ENCODE measurements at regions not wholly inside any gene's neighbourhood (a gene's known extent, or its start where the extent isn't known, plus 50 kb on each side); places are given as distances from the start of the nearest gene placed in this dataset.

DNA sequence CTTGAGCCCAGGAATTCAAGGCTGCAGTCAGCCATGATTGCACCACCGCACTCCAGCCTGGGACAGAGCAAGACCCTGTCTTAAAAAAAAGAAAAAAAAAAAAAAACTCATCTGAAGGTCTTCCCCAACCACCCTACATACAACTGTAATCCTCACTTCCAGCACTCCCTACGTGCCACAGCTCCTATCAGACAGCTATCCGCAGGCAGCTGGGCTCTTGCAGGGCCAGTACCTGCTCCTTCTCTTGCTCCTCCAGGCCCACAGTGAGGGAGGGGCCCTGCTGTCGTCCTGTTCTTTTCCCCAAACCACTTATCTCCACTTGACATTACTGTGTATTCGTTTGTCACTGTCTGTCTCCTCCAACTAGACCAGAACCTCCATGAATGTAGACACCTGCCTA is 156.1 kb upstream of the NECTIN1 start:
- no peak for DNase-seq (ENCODE audit: low read depth)

DNA sequence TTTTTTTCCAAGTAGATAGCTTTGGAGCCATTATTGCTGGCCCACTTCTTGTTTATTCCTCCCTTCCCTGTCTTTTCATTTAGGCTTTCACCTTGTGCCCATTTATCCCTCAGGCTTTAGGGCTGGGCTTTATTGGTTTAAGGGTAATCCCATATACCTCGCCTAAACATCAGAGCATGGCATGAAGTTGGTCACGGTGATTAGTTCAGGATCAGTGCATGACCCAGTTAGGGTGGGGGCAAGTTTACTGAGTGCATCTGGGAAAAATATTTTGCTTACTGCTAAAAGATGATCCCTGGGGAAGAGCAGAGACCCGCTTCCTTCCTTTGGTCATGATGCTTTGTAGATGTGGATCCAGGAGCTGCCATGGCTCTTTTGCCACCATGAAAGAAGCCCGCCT is 153.3 kb upstream of the NECTIN1 start:
- no peak for DNase-seq (ENCODE audit: low read depth)

DNA sequence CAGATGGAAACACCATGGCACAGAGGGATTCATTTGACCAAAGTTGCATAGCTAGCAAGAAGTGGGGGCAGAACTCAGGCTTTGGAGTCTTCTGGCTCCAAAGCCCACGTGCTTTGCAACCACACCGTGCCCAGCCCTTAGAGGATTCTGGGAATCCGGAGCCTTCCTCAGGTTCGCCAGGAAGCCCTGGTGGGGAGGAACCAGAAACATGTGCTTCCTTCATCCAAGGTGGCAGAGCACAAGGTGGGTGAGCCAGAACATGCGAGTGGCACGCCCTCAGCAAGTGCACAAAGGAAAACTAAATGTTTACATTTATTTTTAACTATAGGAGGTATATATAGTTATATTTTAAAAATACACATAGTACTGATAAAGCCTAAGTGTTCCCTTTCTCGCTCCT is 151.9 kb upstream of the NECTIN1 start:
- DNase-seq (ENCODE audit: low read depth): no peak

DNA sequence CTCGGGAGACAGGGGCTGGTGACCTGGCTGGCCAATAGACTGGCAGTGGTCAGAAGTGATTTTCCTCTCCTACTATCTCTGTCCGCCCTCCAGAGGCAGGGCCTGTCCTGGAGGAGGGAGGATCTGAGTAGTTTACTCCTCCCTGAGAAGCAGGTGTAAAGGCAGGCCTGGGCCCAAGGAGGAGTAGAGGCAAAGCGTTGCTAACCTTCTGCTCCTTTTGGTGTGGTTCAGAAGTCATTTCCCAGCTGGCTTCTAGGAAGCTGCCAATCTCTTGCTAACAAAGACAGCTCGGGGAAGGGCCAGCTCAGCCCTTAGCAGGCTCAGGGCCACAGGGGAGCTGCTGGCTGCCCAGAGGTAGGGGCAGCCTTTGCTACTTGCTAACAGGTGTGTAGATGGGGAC is 151.1 kb upstream of the NECTIN1 start:
- no peak for DNase-seq (ENCODE audit: low read depth)

DNA sequence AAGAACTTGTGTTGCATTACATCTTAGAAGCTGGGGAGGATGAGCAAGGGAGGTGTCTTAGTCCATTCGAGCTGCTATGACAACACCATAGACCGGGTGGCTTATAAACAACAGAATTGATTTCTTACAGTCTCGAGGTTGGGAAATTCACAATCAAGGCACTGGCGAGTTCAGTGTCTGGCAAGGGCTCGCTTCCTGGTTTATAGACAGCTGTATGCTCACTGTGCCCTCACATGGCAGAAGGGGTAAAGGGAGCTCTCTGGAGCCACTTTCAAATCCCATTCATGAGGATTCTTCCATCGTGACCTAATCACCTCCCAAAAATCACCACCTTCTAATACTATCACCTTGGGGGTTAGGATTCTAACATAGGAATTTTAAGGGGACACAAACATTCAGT is 150.0 kb upstream of the NECTIN1 start:
- DNase-seq (ENCODE audit: low read depth): no peak

DNA sequence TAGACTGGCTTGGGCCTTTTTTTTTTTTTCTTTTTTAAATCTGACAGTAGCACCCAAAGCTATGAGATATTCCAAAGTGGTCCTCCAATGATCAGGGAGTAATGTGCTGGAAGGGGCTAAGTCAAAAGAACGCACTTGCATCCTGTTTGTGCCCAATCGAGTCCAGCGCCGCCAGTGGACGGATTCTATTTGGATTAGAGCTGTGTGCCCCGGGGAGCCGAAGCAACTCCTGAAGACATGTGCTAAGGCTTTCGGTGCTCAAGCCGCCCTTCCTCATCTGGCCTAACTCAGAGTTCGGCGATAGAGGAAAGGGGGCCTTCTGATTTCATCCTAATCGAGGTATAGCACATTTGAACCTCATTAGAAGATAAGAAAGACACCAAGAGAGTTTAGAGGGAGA is 147.8 kb upstream of the NECTIN1 start:
- no peak for DNase-seq (ENCODE audit: low read depth)

DNA sequence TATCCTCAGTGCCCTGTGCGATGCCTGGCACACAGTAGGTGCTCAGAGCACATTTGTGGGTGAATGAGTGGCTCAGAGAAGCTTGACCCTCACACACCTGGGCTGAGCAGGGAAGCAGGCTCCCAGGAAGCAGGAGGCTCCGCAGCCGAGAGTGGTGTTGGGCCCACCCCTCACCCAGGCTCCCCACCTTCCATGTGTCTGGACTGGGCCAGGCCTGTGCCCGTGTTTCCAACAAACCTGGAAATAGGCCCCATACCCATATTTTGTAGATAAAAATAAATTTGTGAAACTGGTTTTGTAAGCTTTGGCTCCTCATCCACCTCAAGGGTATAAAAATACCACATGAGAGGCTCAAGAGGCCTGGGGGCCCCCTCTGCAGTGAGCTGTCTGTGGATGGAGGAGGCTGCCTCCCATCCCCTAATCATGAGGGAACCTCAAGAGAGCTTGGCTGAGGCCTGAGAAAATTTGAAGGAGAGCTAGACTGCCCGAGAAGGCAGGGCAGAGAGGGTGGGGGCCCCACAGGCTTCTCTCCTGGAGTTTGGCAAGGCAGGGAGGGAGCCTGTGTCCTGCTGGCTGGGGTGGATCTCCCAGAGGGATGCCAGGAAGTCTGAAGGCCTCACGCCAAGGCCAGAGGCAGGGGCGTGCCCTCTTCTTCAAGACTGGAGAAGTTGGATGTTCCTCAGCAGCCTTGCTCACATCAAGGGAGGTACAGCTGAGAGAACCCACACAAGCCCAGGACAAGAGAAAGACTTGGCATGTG is 147.0 kb upstream of the NECTIN1 start:
- no peak for DNase-seq (ENCODE audit: low read depth)

DNA sequence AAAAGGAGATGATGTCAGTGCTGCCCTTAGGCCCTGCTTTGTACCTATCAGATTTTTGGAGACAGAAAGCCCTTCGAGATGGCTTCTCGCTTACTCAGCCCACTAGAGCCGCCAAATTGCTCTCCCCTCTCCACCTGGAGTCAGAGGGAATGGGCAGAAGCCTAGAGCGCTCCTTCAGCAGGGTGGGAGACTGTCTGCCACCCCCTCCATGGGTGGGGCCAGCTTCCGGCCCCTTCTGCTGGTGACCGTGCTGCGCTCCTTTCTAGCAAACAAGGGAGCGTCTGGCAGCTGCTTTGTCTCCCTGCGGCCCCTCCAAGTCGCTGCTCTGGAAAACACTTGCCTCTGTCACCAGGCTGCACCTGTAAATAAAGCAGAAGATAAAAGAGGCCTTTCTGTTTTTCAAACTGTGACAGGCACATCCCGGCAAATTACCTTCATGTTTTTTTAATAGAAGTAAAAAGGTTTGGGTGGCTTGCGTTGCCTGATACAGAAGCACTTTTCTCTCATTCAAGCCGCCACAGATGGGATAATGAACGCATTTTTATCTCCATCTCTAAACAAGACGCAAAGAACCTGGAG is 145.7 kb upstream of the NECTIN1 start:
- DNase-seq (ENCODE audit: low read depth): no peak

DNA sequence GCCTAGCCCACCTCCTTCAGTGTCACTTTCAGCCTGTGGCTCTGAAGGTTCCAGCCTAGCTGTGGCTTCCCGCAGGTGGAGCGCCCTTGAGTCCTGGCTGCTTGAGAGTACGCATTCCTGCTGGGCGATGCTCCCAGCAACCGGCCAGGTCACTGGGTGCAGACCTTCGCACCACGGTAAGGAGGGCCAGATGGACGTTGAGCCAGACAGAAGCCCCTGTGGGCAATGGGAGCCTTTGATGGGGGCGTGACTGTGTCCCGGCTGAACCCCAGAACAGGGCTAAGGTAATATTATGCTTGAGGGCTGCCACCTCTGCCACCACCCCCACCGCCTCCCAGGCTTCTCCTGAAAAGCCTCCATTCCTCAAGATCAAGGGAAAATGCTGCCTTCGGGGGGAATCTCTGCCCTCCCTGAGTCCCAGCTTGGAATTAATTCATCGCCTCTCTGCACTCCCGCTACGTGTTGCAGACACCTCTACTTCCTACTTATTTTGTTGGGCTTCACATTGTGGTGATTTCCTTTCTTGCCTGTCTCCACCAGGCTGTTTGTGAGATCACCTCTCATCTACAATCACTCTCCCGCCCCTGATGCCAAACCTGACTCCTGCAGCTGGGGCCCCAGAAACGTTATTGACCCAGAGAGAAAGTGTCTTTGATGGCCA is 144.9 kb upstream of the NECTIN1 start:
- DNase-seq (ENCODE audit: low read depth): no peak

DNA sequence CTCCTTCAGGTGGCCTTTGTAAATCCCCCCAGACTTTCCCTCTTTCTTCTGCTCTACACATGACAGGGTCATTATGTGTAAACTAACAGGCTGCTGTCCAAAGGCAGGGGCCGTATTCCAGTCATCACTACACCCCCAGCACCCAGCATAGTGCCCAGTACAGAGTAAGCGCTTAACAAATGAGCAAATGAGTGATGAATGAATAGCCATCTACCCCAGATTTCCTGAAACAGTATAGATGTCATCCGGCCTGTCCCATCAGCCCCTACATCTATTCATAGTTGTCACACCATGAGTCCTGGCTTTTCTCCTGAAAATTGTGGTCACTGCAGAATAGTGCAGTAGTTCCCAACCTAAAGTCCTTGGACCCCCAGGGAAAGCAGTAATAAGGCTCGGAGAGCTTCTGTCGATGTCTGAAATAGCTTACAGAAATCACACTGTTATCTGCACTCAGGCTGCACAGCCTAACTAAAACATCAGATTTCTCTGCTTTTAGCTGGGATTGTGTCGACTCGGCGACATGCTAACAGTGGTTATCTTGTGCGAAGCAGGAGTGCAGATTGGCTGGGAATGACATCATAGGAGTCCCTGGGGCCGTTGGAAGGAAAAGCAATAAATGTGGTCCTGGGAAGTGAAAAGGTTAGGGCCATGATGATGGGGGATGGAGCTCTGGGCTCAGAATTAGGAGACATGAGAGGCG is 143.8 kb upstream of the NECTIN1 start:
- no peak for DNase-seq (ENCODE audit: low read depth)

DNA sequence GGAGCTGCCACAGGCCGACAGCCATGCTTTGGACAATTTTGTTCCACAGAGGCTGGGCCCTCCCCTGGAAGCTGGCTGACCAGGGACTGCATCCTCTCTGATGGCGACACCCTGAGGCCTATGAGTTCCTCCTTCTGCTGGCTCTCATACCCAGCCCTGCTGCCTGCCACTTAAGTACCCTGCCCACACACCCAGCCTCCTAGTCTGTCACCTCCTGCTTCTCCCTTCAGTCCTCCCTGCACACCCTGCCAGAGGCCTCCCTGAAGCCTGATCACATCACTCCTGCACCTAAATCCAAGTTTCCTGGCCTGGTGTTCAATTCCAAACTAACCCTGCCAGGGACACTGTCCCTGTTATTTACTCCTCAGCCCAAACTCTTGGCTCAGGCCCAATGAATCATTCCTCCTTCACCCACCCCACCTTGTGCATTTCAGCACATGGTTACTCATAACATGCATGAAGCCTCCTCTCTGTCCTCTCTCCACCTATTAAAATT is 136.7 kb upstream of the NECTIN1 start:
- no peak for DNase-seq (ENCODE audit: low read depth)

DNA sequence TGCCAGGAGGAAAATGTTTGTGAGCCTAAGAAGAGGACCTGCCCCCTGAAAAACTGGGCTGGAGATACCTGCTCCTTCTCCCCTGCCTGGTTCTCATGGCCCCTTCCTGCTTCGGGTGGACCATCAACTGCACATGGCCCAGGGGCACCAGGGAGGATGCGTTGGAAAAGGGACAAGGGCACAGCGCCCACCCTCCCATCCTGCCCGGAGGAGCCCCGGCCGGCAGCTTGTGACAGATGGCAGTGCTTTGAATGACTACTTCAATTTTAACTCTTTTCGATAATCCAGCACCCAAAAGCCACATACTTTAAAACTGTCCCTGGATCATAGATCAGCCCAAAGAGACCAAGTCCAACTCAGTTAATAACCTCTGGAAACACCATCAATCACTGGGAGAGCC is 135.8 kb upstream of the NECTIN1 start:
- no peak for DNase-seq (ENCODE audit: low read depth)

DNA sequence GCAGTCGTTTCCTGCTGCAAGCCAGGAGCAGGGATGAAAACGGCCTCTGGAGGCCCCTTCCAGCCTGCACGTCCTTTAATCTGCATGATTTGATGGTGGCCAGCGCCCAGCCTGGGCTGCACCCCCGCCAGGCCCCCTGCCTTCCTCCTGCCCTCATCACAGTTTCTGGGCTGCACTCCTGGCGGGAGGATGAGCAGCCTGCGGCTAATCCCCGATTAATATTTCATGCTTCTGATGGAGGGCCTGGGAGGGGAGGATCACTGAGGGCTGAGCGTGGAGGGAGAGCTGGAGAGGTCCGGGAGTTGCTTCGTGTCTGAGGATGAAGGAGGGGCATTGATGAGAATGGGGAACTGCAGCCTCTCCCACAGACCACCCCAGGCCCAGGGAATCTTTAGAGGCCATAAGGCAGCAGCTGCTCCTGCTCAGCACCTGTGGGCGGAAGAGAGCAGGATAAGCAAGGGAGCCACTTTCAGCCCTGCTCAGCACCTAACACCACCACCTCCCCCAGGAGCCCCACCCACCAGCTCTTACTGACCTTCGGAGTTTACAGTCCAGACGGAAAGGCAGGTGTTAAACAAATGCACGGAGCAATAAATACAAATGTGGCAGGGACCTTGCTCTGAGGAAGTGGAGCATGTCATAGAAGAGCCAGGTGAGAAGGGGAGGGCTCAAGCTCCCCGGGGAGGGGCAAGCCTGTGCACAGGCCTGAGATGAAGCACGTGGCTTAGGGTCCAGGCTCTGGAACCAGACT is 135.0 kb upstream of the NECTIN1 start:
- DNase-seq (ENCODE audit: low read depth): no peak

DNA sequence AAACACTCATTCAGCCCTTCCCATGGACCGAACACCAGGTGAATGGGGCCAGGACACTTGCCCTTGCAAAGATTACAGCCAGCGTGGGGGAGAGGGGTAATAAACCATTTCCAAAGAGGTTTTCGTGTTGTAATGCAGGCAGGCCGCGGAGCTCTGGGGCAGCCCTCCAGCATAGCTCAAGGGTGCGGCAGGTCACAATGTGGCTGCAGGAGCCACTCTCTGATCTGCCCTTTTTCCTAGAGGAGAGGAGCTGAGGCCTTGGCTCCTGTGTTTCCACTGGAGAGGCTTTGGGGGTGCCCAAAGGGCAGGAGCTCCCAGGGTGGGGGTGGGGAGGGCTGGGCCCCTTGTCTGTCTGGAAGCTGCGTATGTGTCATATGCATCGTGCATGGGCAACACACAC is 134.2 kb upstream of the NECTIN1 start:
- no peak for DNase-seq (ENCODE audit: low read depth)

DNA sequence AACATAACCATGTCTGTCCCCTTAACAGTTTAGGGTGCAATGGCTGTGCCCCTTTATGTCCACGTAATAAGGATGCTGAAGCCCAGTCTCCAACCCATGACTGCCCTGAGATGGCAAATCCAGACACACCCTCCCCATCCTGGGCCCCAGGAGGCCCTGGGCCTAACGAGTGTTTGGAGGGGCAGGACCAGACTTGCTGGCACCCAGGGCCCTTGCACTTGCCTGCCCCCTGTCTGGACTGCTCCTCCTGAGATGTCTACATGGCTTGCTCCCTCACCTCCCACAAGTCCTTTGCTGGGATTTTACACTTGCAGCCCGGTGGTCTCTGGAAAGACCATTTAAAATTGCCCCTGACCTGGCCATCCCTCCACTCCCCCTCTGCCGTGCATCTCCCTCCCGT is 132.2 kb upstream of the NECTIN1 start:
- DNase-seq (ENCODE audit: low read depth): no peak

DNA sequence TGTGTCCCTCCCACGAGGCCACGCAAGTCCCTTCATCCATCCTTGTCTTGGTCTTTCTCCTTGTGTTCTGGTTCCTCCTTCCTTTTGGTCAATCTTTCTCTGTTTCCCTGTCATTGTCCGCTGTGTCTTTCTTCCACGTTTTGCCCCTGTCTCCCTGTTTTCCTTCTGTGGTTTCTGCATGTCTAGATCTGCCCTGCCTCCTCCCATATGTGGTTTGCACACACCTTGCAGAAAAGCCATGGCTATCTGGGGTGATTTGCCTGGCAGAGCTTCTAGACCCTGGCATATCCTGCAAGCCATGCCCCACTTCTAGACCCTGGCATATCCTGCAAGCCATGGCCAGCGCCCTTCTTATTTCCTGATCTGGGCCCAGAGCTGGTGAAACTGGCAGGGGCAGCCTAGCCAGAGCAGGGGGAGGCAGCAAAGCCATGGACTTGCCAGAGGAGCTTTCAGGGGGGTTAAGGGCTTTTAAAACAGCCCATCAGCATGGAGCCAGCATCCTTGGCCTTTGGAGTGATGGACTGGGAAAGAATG is 131.6 kb upstream of the NECTIN1 start:
- DNase-seq (ENCODE audit: low read depth): no peak

DNA sequence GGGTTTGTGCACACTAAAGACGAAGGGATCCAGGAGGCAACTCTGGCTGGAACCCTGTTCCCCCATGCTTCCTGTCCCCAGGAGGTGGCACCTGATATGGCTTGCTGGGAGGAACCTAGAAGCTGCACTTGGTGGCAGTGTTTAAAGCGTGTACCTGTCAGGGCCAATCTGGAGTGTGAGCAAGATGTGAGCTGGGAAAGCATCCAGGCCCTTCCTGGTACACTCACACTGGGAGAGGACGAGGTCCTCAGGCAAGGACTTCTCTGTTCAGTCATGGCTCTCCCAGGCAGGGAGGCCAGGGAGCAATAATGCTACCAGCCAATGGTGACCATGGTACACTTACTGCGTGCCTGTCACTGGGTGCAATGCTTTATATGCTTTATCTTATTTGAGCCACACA is 130.7 kb upstream of the NECTIN1 start:
- DNase-seq (ENCODE audit: low read depth): no peak

DNA sequence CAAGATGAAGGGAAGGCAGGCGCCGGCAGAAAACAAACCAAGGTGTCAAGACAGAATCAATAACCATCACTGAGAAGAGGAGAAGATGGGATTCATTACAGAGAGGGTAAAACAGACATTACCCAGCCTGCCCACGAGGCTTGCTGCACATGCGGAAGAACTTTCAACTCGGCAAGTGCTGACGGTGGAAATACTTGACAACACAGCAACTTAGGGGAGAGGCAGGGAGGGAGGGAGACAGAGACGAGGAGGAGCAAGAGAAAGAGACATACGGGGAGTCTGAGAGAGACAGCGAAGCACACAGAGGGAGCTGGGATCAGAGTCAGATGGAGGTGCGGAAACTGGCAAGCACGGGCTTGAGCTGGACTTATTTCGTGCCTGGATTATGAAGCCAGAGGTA is 129.3 kb upstream of the NECTIN1 start:
- DNase-seq (ENCODE audit: low read depth): no peak

DNA sequence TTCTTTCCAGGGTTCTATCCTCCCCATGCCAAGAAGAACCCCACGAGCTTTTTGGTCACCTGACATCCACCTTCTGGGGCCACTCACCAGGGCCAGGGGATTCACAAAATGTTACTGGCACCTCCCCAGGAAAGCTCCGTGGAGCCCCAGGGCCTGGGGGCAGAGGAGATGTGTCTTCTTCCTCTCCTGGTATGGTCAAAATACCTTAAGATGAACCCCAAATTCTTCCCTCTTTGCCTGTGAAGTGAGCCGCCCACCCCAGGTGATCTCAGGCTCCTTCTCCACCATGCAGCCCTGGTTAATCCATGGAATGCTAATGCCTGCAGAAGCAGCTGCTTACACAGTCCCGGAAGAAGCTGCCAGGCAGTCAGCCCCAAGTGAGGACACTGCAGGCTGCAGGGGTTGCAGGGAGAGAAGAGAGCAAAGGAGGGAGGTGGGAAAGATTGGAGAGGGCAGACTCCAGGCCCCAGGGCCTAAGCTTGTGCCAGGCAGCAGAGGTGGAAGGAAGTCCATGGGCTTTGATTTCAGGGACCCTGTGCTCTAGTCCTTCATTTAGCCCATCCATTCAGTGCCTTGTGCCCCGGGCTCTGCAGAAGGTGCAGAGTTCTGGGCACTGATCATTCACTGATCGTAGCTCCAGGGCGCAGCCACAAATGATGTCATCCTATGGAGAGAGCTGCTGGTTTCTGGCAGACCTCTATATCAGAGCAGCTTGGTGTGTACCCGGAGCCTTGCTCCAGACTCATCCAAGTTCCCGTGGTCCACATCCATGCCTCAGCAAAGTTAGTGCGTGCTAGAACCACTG is 127.9 kb upstream of the NECTIN1 start:
- DNase-seq (ENCODE audit: low read depth): no peak

DNA sequence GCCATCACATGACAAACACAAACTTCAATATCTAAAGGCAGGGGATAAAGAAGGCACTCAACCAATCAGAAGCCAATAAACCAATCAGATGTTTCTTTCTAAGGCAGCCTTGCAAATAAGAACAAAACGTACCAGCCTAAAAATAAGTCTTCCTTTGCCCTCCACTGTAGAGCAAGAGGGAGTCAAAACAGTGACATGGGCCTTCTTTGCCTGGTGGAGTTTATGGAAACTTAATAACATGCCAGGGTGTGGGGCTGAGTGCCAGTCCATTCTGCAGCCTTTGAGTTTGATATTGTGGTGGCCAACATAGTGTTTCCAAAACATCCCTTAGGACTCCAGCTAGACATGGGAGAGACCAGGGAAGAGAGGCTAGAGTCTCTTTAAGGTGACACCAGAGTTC is 126.1 kb upstream of the NECTIN1 start:
- no peak for DNase-seq (ENCODE audit: low read depth)

DNA sequence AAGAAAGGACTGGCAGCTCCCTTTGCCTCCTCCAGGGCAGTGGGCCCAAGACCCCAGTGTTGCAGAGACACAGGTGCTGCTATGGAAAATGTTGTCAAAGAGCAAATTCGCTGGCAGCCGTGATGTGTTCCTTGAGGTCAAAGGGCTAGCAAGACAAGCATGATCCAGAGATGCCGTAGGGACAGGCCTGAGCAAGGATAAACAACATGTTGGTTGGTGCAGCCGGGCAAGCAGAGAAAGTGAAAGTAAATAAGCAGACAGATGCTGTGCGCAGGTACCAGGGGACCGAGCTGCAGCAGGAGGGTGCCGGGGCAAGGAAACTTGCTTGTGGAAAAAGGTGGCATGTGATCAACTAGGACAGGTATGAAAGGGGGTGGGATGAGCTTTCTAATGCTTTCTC is 125.5 kb upstream of the NECTIN1 start:
- DNase-seq (ENCODE audit: low read depth): no peak

Data from GM04503 (cell line).